NCI-H748 (cell line): ENCODE measurements at regions not wholly inside any gene's neighbourhood (a gene's known extent, or its start where the extent isn't known, plus 50 kb on each side); places are given as distances from the start of the nearest gene placed in this dataset.

ENCODE experiments used
- DNase-seq: peaks from one replicate; lab custom pipeline; 2025; ENCODE audit not compliant: unreplicated experiment; lab: John Stamatoyannopoulos, UW

- peak; percentile 39 for DNase-seq
Observed at GRCh38 chr3:24830230-24831152, 335.8 kb upstream of the THRB start.

GRCh38 chr3:24831221-24831620 lies 336.6 kb upstream of the THRB start:
- DNase-seq, result no peak

- no peak for DNase-seq
Observed at GRCh38 chr3:24832891-24833290, 338.2 kb upstream of the THRB start.

GRCh38 chr3:24834442-24834841 lies 339.8 kb upstream of the THRB start:
- no peak for DNase-seq

GRCh38 chr3:24835510-24835909 lies 340.9 kb upstream of the THRB start:
- DNase-seq, result no peak

- no peak for DNase-seq
Observed at GRCh38 chr3:24837601-24838000, 343.0 kb upstream of the THRB start.

GRCh38 chr3:24838533-24838932 lies 343.9 kb upstream of the THRB start:
- DNase-seq, result no peak

- DNase-seq, result no peak
Observed at GRCh38 chr3:24843955-24844354, 349.3 kb upstream of the THRB start.

GRCh38 chr3:24845524-24846155 lies 351.0 kb upstream of the THRB start:
- DNase-seq, result no peak

- no peak for DNase-seq
Observed at GRCh38 chr3:24846286-24846860, 351.7 kb upstream of the THRB start.

- no peak for DNase-seq
Observed at GRCh38 chr3:24850245-24850644, 355.6 kb upstream of the THRB start.

- DNase-seq, result no peak
Observed at GRCh38 chr3:24853685-24854490, 359.2 kb upstream of the THRB start.

GRCh38 chr3:24854748-24855147 lies 360.1 kb upstream of the THRB start:
- no peak for DNase-seq

GRCh38 chr3:24857945-24858344 lies 363.3 kb upstream of the THRB start:
- DNase-seq, result no peak

- no peak for DNase-seq
Observed at GRCh38 chr3:24863215-24863614, 368.6 kb upstream of the THRB start.

GRCh38 chr3:24867783-24868182 lies 373.1 kb upstream of the THRB start:
- DNase-seq, result no peak

- no peak for DNase-seq
Observed at GRCh38 chr3:24881239-24881638, 386.6 kb upstream of the THRB start.

GRCh38 chr3:24886501-24886900 lies 391.9 kb upstream of the THRB start:
- no peak for DNase-seq

GRCh38 chr3:24890012-24890411 lies 395.4 kb upstream of the THRB start:
- no peak for DNase-seq

GRCh38 chr3:24899373-24899772 lies 404.7 kb upstream of the THRB start:
- no peak for DNase-seq

GRCh38 chr3:24899901-24900603 lies 405.4 kb upstream of the THRB start:
- DNase-seq, result no peak
